SK-N-DZ (cell line): ENCODE measurements at regions not wholly inside any gene's neighbourhood (a gene's known extent, or its start where the extent isn't known, plus 50 kb on each side); places are given as distances from the start of the nearest gene placed in this dataset.

Experiments used
- DNase-seq: peaks from one replicate; pipeline ENCODE4 v3.0.0-alpha.2; 2015; ENCODE audit warnings: low spot score

- peak; percentile 37 for DNase-seq
Observed at GRCh38 chr15:70447928-70448698, 315.2 kb downstream of the UACA start.

- no peak for DNase-seq
Observed at GRCh38 chr15:70447521-70447920, 315.8 kb downstream of the UACA start.

- DNase-seq, result no peak
Observed at GRCh38 chr15:70447081-70447480, 316.3 kb downstream of the UACA start.

- no peak for DNase-seq
Observed at GRCh38 chr15:70443486-70444273, 319.7 kb downstream of the UACA start.

GRCh38 chr15:70442616-70443321 is 320.6 kb downstream of the UACA start:
- DNase-seq, result no peak

- no peak for DNase-seq
Observed at GRCh38 chr15:70442211-70442610, 321.1 kb downstream of the UACA start.

GRCh38 chr15:70440416-70441138 is 322.8 kb downstream of the UACA start:
- no peak for DNase-seq

GRCh38 chr15:70439880-70440279 is 323.5 kb downstream of the UACA start:
- no peak for DNase-seq

- peak; percentile 45 for DNase-seq
Observed at GRCh38 chr15:70439304-70439877, 324.0 kb downstream of the UACA start.

- no peak for DNase-seq
Observed at GRCh38 chr15:70438776-70439175, 324.6 kb downstream of the UACA start.

GRCh38 chr15:70437882-70438451 is 325.4 kb downstream of the UACA start:
- peak; percentile 58 for DNase-seq

- DNase-seq, result no peak
Observed at GRCh38 chr15:70437089-70437488, 326.3 kb downstream of the UACA start.

- DNase-seq, result no peak
Observed at GRCh38 chr15:70436428-70436827, 326.9 kb downstream of the UACA start.

GRCh38 chr15:70435872-70436271 is 327.5 kb downstream of the UACA start:
- DNase-seq, result no peak

GRCh38 chr15:70435369-70435768 is 328.0 kb downstream of the UACA start:
- no peak for DNase-seq

GRCh38 chr15:70433586-70434324 is 329.6 kb downstream of the UACA start:
- peak; percentile 38 for DNase-seq

- DNase-seq, result peak; percentile 66
Observed at GRCh38 chr15:70432924-70433495, 330.3 kb downstream of the UACA start.

- no peak for DNase-seq
Observed at GRCh38 chr15:70431854-70432253, 331.5 kb downstream of the UACA start.

GRCh38 chr15:70430069-70430468 is 332.4 kb upstream of the TLE3 start:
- DNase-seq, result no peak
